PC-3 (cell line): ENCODE measurements at regions not wholly inside any gene's neighbourhood (a gene's known extent, or its start where the extent isn't known, plus 50 kb on each side); places are given as distances from the start of the nearest gene placed in this dataset.

ENCODE experiments used
- ATAC-seq: fragments of 200-7000 bp; cut with Tn5 transposase; 2 replicates; pipeline ENCODE4 v1.9.1; 2020; ENCODE audit warnings: mild to moderate bottlenecking, moderate library complexity
- BruUV-seq: library from RNA; stranded (reverse); fragments of 400-500 nt; replicated peaks from 2 replicates; lab custom pipeline; 2021; lab: Mats Ljungman, UMichigan
- CTCF ChIA-PET: fragments of 300-600 bp; sonication (Branson Sonifier 250); formaldehyde crosslinking; loops from one replicate; lab custom pipeline; 2022; ENCODE audit warnings: antibody characterized with exemption; lab: Charles Lee
- POLR2A ChIA-PET: fragments of 300-600 bp; sonication (Branson Sonifier 250); formaldehyde crosslinking; loops from one replicate; lab custom pipeline; 2022; ENCODE audit warnings: antibody characterized with exemption; ENCODE audit not compliant: unreplicated experiment; lab: Charles Lee
- DNase-seq: peaks from one replicate; pipeline ENCODE4 v3.0.0-alpha.2; 2015
- H2AFZ ChIP-seq: fragments of 300-600 bp; sonication (generic); 2 replicates; pipeline ENCODE4 v1.6.0; 2016; ENCODE audit warnings: antibody characterized with exemption, low read length
- H3F3A ChIP-seq: fragments of 300-600 bp; sonication (generic); one replicate; pipeline ENCODE4 v1.6.0; 2017; ENCODE audit warnings: antibody characterized with exemption, low read length, control low read depth, mild to moderate bottlenecking; ENCODE audit not compliant: unreplicated experiment
- H3K27ac ChIP-seq: fragments of 300-600 bp; sonication (generic); 2 replicates; pipeline ENCODE4 v1.5.1; 2016; ENCODE audit warnings: mild to moderate bottlenecking, low read length
- H3K27me3 ChIP-seq: fragments of 300-600 bp; sonication (generic); 2 replicates; pipeline ENCODE4 v1.6.1; 2016; ENCODE audit warnings: low read length, mixed read lengths
- H3K36me3 ChIP-seq: fragments of 300-600 bp; sonication (generic); 2 replicates; pipeline ENCODE4 v1.6.1; 2016; ENCODE audit warnings: low read depth, mixed run types, low read length, mixed read lengths
- H3K4me1 ChIP-seq: fragments of 300-600 bp; sonication (generic); 2 replicates; pipeline ENCODE4 v1.5.1; 2016; ENCODE audit warnings: low read length; ENCODE audit not compliant: insufficient read depth
- H3K4me2 ChIP-seq: fragments of 300-600 bp; sonication (generic); 2 replicates; pipeline ENCODE4 v1.6.0; 2016; ENCODE audit warnings: low read length
- H3K4me3 ChIP-seq: fragments of 300-600 bp; sonication (generic); 2 replicates; pipeline ENCODE4 v1.5.1; 2016; ENCODE audit warnings: mild to moderate bottlenecking, low read length, mixed read lengths
- H3K79me2 ChIP-seq: fragments of 300-600 bp; sonication (generic); 2 replicates; pipeline ENCODE4 v1.6.1; 2017; ENCODE audit warnings: low read length, mixed read lengths
- H3K9ac ChIP-seq: fragments of 300-600 bp; sonication (generic); 2 replicates; pipeline ENCODE4 v1.6.0; 2016; ENCODE audit warnings: mild to moderate bottlenecking, low read length
- H3K9me2 ChIP-seq: fragments of 300-600 bp; sonication (generic); replicated peaks from 2 replicates; pipeline ENCODE4 v1.6.1; 2016; ENCODE audit warnings: mixed run types, low read length, mixed read lengths
- H3K9me3 ChIP-seq: fragments of 300-600 bp; sonication (generic); 2 replicates; pipeline ENCODE4 v1.6.1; 2016; ENCODE audit warnings: low read length, mixed read lengths
- H4K20me1 ChIP-seq: fragments of 300-600 bp; sonication (generic); 2 replicates; pipeline ENCODE4 v1.6.1; 2016; ENCODE audit warnings: low read length, mixed read lengths
- CTCF ChIP-seq: fragments of 300-600 bp; sonication (generic); conservative IDR thresholded peaks from 2 replicates; pipeline ENCODE4 v1.5.1; 2017; ENCODE audit warnings: antibody characterized with exemption, low read depth, mild to moderate bottlenecking, low read length
- EZH2 ChIP-seq: fragments of 300-600 bp; sonication (generic); IDR thresholded peaks from one replicate; pipeline ENCODE4 v1.6.1; 2017; ENCODE audit warnings: antibody characterized with exemption, mild to moderate bottlenecking, low read length; ENCODE audit not compliant: unreplicated experiment
- EZH2phosphoT487 ChIP-seq: fragments of 300-600 bp; sonication (generic); IDR thresholded peaks from 2 replicates; pipeline ENCODE4 v1.6.1; 2018; ENCODE audit warnings: mild to moderate bottlenecking, antibody characterized with exemption, low read length, borderline replicate concordance
- intact Hi-C: fragments of 100-400 bp; cut with micrococcal nuclease; formaldehyde crosslinking; loops from 2 replicates; pipeline ENCODE4 v1.9.0; 2023

DNA sequence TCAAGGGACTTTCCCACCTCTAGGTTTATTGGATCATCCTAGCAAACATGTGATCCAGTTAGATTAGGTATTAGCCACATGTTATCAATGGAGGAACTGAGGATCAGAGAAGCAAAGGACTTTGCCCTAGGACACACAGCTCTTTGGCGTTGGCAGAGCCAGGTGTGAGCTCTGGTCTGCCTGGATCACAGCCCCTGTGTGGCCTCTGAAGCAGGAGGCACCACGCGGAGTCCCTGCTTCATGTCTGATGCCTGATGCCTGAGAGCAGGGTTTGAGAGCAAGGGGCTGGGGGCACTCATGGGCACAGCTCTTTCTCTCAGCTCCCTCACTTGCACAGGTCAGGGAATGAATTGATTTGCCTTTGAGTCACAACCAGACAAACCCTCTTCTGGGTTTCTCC, 64.7 kb upstream of the CTBP2 start:
- TF ChIP-seq EZH2 (no peak), EZH2phosphoT487 (no peak), CTCF (no peak)
- no TSS peak for BruUV-seq

GRCh38 chr10:125222515-125223308, 62.3 kb upstream of the CTBP2 start:
- intact Hi-C loops: no loop called here
- POLR2A ChIA-PET: no interaction called here
- H3K36me3 ChIP-seq: no peaks in the 10 kb centered on the region
- H3K4me1 ChIP-seq: peaks cover 8% of the 10 kb centered on the region
- no peak overlapping the region for H3K4me3 ChIP-seq
- no peaks in the 10 kb centered on the region for H3K9me2 ChIP-seq
- H3K79me2 ChIP-seq: no peaks in the 10 kb centered on the region
- no peaks in the 10 kb centered on the region for H4K20me1 ChIP-seq
- no peak for ATAC-seq
- no peaks in the 10 kb centered on the region for H3K27me3 ChIP-seq
- no peak for DNase-seq
- H3F3A ChIP-seq: no peaks in the 10 kb centered on the region
- H2AFZ ChIP-seq: no peak overlapping the region
- no peak overlapping the region for H3K9ac ChIP-seq
- H3K4me2 ChIP-seq: no peak overlapping the region
- H3K9me3 ChIP-seq: no peaks in the 10 kb centered on the region
- no peak overlapping the region for H3K27ac ChIP-seq
- CTCF ChIA-PET: no interaction called here
- no peak for TF ChIP-seq EZH2
- no peak for TF ChIP-seq CTCF
- TF ChIP-seq EZH2phosphoT487: no peak
- no TSS peak for BruUV-seq

More for the DNA sequence above, 64.7 kb upstream of the CTBP2 start:
- Histone ChIP-seq H3K9me3 (no peaks in the 10 kb centered on the region), H3F3A (no peaks in the 10 kb centered on the region), H3K9me2 (no peaks in the 10 kb centered on the region), H3K79me2 (no peaks in the 10 kb centered on the region), H3K36me3 (no peaks in the 10 kb centered on the region), H3K27ac (no peak overlapping the region), H2AFZ (no peak overlapping the region), H3K4me3 (no peak overlapping the region), H3K9ac (no peak overlapping the region), H3K4me1 (no peaks in the 10 kb centered on the region), H4K20me1 (no peaks in the 10 kb centered on the region), H3K4me2 (no peak overlapping the region), H3K27me3 (no peaks in the 10 kb centered on the region)
- CTCF ChIA-PET: no interaction called here
- ATAC-seq: no peak
- intact Hi-C loops: no loop called here
- POLR2A ChIA-PET: no interaction called here
- no peak for DNase-seq

- POLR2A ChIA-PET: no interaction called here
- Histone ChIP-seq H3K4me2 (no peak overlapping the region), H4K20me1 (no peaks in the 10 kb centered on the region), H3K4me3 (no peak overlapping the region), H3K36me3 (no peaks in the 10 kb centered on the region), H3K27ac (no peak overlapping the region), H3K9ac (no peak overlapping the region), H3K79me2 (no peaks in the 10 kb centered on the region), H3F3A (no peaks in the 10 kb centered on the region), H3K27me3 (no peaks in the 10 kb centered on the region), H3K4me1 (peaks cover 9% of the 10 kb centered on the region), H3K9me3 (no peaks in the 10 kb centered on the region), H2AFZ (no peak overlapping the region), H3K9me2 (no peaks in the 10 kb centered on the region)
- DNase-seq (no peak), ATAC-seq (no peak)
- TF ChIP-seq CTCF (no peak), EZH2 (no peak), EZH2phosphoT487 (no peak)
- CTCF ChIA-PET: no interaction called here
- no TSS peak for BruUV-seq
- intact Hi-C loops: no loop called here
These were observed 61.4 kb upstream of the CTBP2 start for GRCh38 chr10:125221716-125222115.
